ENCODE measurements at regions not wholly inside any gene's neighbourhood (a gene's known extent, or its start where the extent isn't known, plus 50 kb on each side); places are given as distances from the start of the nearest gene placed in this dataset.

- DNase-seq (ENCODE audit: low spot score) = no peak
- H3K27ac ChIP-seq = no peak overlapping the region
- no peak for TF ChIP-seq CTCF (IDR thresholded peaks at IDR 0.05)
- H3K36me3 ChIP-seq = peaks cover 5% of the 10 kb centered on the region
- H3K27me3 ChIP-seq = no peaks in the 10 kb centered on the region
- H3K4me1 ChIP-seq = no peaks in the 10 kb centered on the region
- H3K9me3 ChIP-seq = peaks cover 17 to 95% of the 10 kb centered on the region in 2 donors
- no peak overlapping the region for H3K4me3 ChIP-seq
Observed at GRCh38 chr19:37829526-37829925, 50.1 kb upstream of the ZNF573 start.
